ENCODE measurements at regions not wholly inside any gene's neighbourhood (a gene's known extent, or its start where the extent isn't known, plus 50 kb on each side); places are given as distances from the start of the nearest gene placed in this dataset.
"Not testable (repeated sequence)": the region's sequence is repeated elsewhere in the genome, so short reads cannot be mapped to it uniquely, and the experiment has no call there.

GRCh38 chr10:106015369-106016199 lies 1148.9 kb downstream of the SORCS1 start:
- H3K27ac Mint-ChIP-seq, H3K4me1 Mint-ChIP-seq, H3K4me3 Mint-ChIP-seq: not testable (repeated sequence)

DNA sequence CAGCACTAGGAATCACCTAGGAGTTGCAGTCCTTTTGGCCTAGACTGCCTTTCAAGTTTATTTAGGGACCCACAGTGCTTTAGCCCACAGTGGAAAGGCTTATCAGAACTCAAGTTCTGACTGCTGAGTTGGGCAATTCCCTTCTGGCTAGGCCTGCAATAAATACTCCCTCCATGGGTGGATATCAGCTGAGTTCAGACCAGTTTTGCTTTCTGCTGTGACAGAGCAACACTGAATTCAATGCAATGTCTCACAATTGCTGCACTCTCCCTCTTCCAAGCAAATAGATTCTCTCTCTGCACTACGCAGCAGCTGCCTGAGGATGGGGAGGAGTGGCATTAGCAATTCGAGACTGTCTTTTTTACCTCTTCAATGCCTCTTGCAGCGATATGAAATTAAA lies 1153.3 kb downstream of the SORCS1 start:
- no peak for ATAC-seq
- no peaks in the 10 kb centered on the region for H3K27me3 Mint-ChIP-seq
- H3K27ac Mint-ChIP-seq = no peak overlapping the region
- H3K4me1 Mint-ChIP-seq = no peaks in the 10 kb centered on the region
- H3K36me3 Mint-ChIP-seq = no peaks in the 10 kb centered on the region
- no peaks in the 10 kb centered on the region for H3K9me3 Mint-ChIP-seq
- no peak overlapping the region for H3K4me3 Mint-ChIP-seq

More at GRCh38 chr10:106015369-106016199, 1148.9 kb downstream of the SORCS1 start:
- not testable (repeated sequence) for H3K27me3 Mint-ChIP-seq, ATAC-seq, H3K9me3 Mint-ChIP-seq, H3K36me3 Mint-ChIP-seq

- H3K27me3 Mint-ChIP-seq = no peaks in the 10 kb centered on the region
- no peak overlapping the region for H3K27ac Mint-ChIP-seq
- no peak overlapping the region for H3K4me3 Mint-ChIP-seq
- peaks cover 9% of the 10 kb centered on the region for H3K9me3 Mint-ChIP-seq
- no peak for ATAC-seq
- H3K4me1 Mint-ChIP-seq = no peaks in the 10 kb centered on the region
- H3K36me3 Mint-ChIP-seq = no peaks in the 10 kb centered on the region
Observed at GRCh38 chr10:106000721-106001120, 1163.8 kb downstream of the SORCS1 start.

GRCh38 chr10:105993609-105994008 lies 1170.9 kb downstream of the SORCS1 start:
- no peak for ATAC-seq
- Mint-ChIP-seq H3K27ac (no peak overlapping the region), H3K4me1 (no peaks in the 10 kb centered on the region), H3K9me3 (no peaks in the 10 kb centered on the region), H3K27me3 (no peaks in the 10 kb centered on the region), H3K4me3 (no peak overlapping the region), H3K36me3 (no peaks in the 10 kb centered on the region)

DNA sequence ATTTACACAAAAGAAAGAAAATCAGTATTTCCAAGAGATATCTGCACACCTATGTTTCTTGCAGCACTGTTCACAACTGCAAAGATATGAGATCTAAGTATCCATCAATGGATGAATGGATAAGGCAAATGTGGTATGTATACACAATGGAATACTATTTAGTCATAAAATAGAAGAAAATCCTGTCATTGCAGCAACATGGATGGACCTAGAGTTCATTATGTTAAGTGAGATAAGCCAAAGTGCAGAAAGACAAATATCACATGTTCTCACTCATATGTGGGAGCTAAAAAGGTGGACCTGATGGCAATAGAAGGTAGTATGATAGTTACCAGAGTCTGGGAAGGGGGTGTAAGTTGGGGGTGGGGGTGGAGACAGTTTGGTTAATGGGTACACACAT lies 1171.6 kb downstream of the SORCS1 start:
- H3K27me3 Mint-ChIP-seq = no peaks in the 10 kb centered on the region
- H3K36me3 Mint-ChIP-seq = no peaks in the 10 kb centered on the region
- H3K27ac Mint-ChIP-seq = no peak overlapping the region
- H3K9me3 Mint-ChIP-seq = no peaks in the 10 kb centered on the region
- no peaks in the 10 kb centered on the region for H3K4me1 Mint-ChIP-seq
- no peak overlapping the region for H3K4me3 Mint-ChIP-seq
- no peak for ATAC-seq

DNA sequence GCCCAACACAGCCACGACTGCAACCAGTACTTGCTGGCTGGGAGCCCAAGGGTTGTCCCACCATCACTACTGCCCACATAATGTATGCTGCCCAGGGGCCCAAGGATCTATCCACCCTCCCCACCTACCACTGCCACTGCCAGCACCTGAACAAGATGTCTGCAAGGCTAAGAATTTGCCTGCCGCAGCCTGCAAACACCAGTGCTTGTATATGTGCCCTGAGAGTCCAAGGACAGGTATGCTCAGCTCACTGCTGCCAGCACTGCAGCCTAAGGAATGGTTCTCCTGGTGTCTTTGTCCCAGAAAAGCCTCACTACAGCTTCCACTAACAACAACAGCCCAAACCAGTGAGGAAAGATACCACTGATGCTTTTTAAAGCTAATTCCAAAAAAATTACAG lies 1174.0 kb downstream of the SORCS1 start:
- no peaks in the 10 kb centered on the region for H3K9me3 Mint-ChIP-seq
- no peak for ATAC-seq
- no peaks in the 10 kb centered on the region for H3K27me3 Mint-ChIP-seq
- H3K4me3 Mint-ChIP-seq = no peak overlapping the region
- H3K4me1 Mint-ChIP-seq = no peaks in the 10 kb centered on the region
- H3K36me3 Mint-ChIP-seq = no peaks in the 10 kb centered on the region
- H3K27ac Mint-ChIP-seq = no peak overlapping the region

DNA sequence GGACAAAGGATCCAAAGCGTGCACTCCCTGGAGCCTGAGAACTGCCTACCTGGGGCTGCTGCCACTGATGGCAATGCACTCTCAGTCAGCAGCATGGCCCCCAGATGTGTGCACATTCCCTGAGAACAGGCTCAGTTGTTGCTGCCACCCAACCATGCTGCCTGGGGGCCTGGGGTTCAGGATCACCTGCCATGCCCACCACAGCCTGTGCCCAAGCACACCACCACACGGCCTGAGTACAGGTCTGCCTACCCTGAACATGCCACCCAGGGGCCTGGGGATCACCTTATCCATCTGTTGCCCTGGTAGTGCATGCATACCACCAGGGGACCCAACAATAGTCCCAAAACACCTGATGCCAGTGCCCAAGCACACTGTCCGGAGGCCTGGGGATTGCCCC lies 1174.5 kb downstream of the SORCS1 start:
- ATAC-seq = peak; percentile 39
- H3K27me3 Mint-ChIP-seq = no peaks in the 10 kb centered on the region
- H3K36me3 Mint-ChIP-seq = no peaks in the 10 kb centered on the region
- H3K27ac Mint-ChIP-seq = no peak overlapping the region
- H3K9me3 Mint-ChIP-seq = no peaks in the 10 kb centered on the region
- H3K4me1 Mint-ChIP-seq = no peaks in the 10 kb centered on the region
- H3K4me3 Mint-ChIP-seq = no peak overlapping the region

GRCh38 chr10:105988848-105989247 lies 1175.7 kb downstream of the SORCS1 start:
- Mint-ChIP-seq H3K27ac (no peak overlapping the region), H3K27me3 (no peaks in the 10 kb centered on the region), H3K36me3 (no peaks in the 10 kb centered on the region), H3K9me3 (no peaks in the 10 kb centered on the region), H3K4me3 (no peak overlapping the region), H3K4me1 (no peaks in the 10 kb centered on the region)
- no peak for ATAC-seq

DNA sequence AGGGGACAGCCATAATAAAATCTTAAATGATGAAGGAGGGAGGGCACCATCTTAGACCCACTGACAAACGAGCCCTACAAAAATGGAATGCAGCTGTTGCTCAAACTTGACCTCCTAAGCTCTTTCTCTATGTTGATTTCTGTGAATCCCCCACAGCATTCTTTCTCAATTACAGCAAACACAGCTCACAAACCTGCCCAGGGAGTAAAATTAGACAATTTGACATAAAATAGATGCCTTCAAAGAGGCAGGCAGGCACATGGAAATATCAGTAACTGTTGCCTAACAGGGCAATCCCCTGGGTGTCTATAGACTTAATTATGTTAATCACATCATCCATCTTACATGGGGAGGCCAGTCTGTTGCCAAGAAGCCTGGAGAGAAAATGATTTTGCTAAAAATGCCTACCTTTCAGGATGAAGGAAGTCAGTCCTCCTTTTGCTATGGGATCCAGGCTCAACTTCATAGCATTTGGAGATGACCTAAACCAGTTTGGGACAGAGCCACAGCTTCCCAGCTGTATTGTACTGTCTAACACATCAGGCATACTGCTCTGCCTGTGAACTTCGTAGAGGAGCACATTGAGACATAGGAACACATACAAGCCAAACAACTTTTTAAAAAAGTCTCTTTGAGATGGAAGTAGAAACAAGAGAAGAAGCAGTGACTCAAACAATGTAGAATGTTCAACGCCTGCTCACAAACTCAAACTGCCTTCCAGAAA lies 1177.4 kb downstream of the SORCS1 start:
- Mint-ChIP-seq H3K27me3 (no peaks in the 10 kb centered on the region), H3K4me3 (no peak overlapping the region), H3K4me1 (no peaks in the 10 kb centered on the region), H3K9me3 (no peaks in the 10 kb centered on the region), H3K27ac (no peak overlapping the region), H3K36me3 (no peaks in the 10 kb centered on the region)
- no peak for ATAC-seq

DNA sequence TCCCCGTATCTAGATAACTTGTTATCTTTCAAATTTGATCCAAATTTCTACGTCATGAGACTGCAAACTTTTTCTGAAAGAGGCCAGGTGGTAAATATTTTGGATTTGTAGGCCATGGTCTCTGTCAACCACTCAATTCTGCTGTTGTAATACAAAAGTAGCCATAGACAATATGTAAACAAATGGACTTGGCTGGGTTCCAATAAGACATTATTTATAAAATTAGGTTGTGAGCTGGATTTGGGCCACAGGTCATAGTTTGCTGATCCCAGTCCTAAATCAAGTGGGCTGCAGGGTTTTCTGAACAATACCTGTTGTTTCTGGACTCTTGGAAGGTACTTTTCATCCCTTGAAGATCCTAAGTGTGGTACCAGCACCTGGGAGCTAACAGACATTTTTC lies 1178.0 kb downstream of the SORCS1 start:
- H3K36me3 Mint-ChIP-seq = no peaks in the 10 kb centered on the region
- H3K4me1 Mint-ChIP-seq = no peaks in the 10 kb centered on the region
- no peaks in the 10 kb centered on the region for H3K9me3 Mint-ChIP-seq
- no peak for ATAC-seq
- no peak overlapping the region for H3K4me3 Mint-ChIP-seq
- no peak overlapping the region for H3K27ac Mint-ChIP-seq
- no peaks in the 10 kb centered on the region for H3K27me3 Mint-ChIP-seq

GRCh38 chr10:105982735-105983134 lies 1181.8 kb downstream of the SORCS1 start:
- Mint-ChIP-seq H3K36me3 (no peaks in the 10 kb centered on the region), H3K27ac (no peak overlapping the region), H3K9me3 (no peaks in the 10 kb centered on the region), H3K4me3 (no peak overlapping the region), H3K27me3 (no peaks in the 10 kb centered on the region), H3K4me1 (no peaks in the 10 kb centered on the region)
- no peak for ATAC-seq

- no peaks in the 10 kb centered on the region for H3K9me3 Mint-ChIP-seq
- H3K36me3 Mint-ChIP-seq = no peaks in the 10 kb centered on the region
- H3K4me3 Mint-ChIP-seq = no peak overlapping the region
- H3K27me3 Mint-ChIP-seq = no peaks in the 10 kb centered on the region
- no peak for ATAC-seq
- no peak overlapping the region for H3K27ac Mint-ChIP-seq
- H3K4me1 Mint-ChIP-seq = no peaks in the 10 kb centered on the region
Observed at GRCh38 chr10:105981679-105982078, 1182.8 kb downstream of the SORCS1 start.

DNA sequence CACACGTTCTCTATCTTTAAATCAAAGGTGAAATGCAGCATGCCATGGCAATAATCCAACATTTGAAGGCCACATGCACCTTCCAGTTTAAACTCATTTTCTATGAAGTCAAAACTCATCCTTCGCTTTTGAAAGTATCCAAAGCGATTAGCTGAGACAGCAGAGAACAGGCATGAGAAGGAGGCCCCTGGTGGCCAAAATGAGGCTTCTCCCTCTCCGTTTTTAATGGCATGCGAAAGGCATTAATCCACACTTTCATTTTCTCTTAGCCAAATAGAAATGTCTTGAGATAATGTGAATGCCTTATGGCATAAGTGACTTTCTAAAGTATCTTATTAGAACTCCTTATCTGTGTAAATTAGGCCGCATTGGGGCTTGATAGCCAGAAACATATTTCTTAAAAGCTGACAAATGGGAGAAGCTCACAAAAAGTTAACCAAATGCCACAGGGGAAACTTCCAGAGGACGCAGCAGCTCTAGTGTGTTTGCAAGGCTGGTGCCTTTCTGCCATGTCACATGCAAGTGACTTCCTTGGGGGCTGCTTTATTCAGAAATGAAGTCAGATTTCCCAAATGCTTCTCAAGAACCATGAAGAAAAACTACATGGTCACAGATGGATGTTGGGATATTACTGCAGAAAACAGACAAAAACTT lies 1189.6 kb downstream of the SORCS1 start:
- Mint-ChIP-seq H3K36me3 (no peaks in the 10 kb centered on the region), H3K9me3 (peaks cover 2% of the 10 kb centered on the region), H3K27me3 (no peaks in the 10 kb centered on the region), H3K4me1 (no peaks in the 10 kb centered on the region), H3K27ac (no peak overlapping the region), H3K4me3 (no peak overlapping the region)
- no peak for ATAC-seq

- Mint-ChIP-seq H3K36me3 (no peaks in the 10 kb centered on the region), H3K27me3 (no peaks in the 10 kb centered on the region), H3K27ac (no peak overlapping the region), H3K4me3 (no peak overlapping the region), H3K4me1 (no peaks in the 10 kb centered on the region), H3K9me3 (peaks cover 2% of the 10 kb centered on the region)
- no peak for ATAC-seq
Observed at GRCh38 chr10:105973902-105974301, 1190.6 kb downstream of the SORCS1 start.

- Mint-ChIP-seq H3K4me3 (no peak overlapping the region), H3K4me1 (no peaks in the 10 kb centered on the region), H3K27me3 (no peaks in the 10 kb centered on the region), H3K27ac (no peak overlapping the region), H3K9me3 (peaks cover 2% of the 10 kb centered on the region), H3K36me3 (no peaks in the 10 kb centered on the region)
- ATAC-seq = no peak
Observed at GRCh38 chr10:105973360-105973759, 1191.1 kb downstream of the SORCS1 start.

DNA sequence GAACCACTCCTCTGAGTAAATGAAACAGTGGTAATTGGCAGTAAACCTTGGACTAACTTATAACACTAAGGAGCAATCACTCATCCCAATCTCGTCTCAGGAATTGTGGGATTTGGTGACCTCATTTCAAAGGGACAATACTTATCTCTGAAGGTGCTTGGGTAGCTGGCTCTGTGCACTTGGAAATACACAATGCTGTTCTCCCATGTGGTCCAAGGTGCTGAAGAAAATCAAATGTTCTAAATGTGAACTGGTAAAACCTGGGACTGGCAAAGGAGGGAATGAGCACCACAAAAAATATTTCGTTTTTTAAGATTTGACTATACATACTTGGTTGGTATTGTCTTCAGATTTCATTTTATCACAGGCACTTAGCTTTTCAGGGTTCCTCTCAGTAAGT lies 1193.0 kb downstream of the SORCS1 start:
- Mint-ChIP-seq H3K9me3 (peaks cover 2% of the 10 kb centered on the region), H3K36me3 (no peaks in the 10 kb centered on the region), H3K4me3 (no peak overlapping the region), H3K27ac (no peak overlapping the region), H3K27me3 (no peaks in the 10 kb centered on the region), H3K4me1 (no peaks in the 10 kb centered on the region)
- no peak for ATAC-seq
